Glomerular visceral epithelial cell (primary cell): ENCODE measurements at regions not wholly inside any gene's neighbourhood (a gene's known extent, or its start where the extent isn't known, plus 50 kb on each side); places are given as distances from the start of the nearest gene placed in this dataset.

Experiments used
- DNase-seq: peaks from one replicate; pipeline ENCODE4 v3.0.0-alpha.2; 2016; ENCODE audit errors: extremely low spot score

GRCh38 chr20:48181261-48181935, 396.1 kb upstream of the SULF2 start:
- no peak for DNase-seq

- no peak for DNase-seq
Measured at GRCh38 chr20:48180618-48181017, 395.3 kb upstream of the SULF2 start.

- no peak for DNase-seq
Measured at GRCh38 chr20:48180024-48180423, 394.7 kb upstream of the SULF2 start.

- DNase-seq = no peak
Measured at GRCh38 chr20:48178633-48179032, 393.4 kb upstream of the SULF2 start.

GRCh38 chr20:48177058-48177457, 391.8 kb upstream of the SULF2 start:
- no peak for DNase-seq

- DNase-seq = no peak
Measured at GRCh38 chr20:48176139-48176538, 390.9 kb upstream of the SULF2 start.

- DNase-seq = no peak
Measured at GRCh38 chr20:48175261-48175660, 390.0 kb upstream of the SULF2 start.

- DNase-seq = no peak
Measured at GRCh38 chr20:48172357-48172702, 387.0 kb upstream of the SULF2 start.

GRCh38 chr20:48171626-48172356, 386.5 kb upstream of the SULF2 start:
- DNase-seq = no peak

- no peak for DNase-seq
Measured at GRCh38 chr20:48171071-48171470, 385.8 kb upstream of the SULF2 start.

- no peak for DNase-seq
Measured at GRCh38 chr20:48170625-48171024, 385.3 kb upstream of the SULF2 start.

GRCh38 chr20:48169650-48170225, 384.5 kb upstream of the SULF2 start:
- DNase-seq = no peak

- no peak for DNase-seq
Measured at GRCh38 chr20:48166082-48166835, 381.0 kb upstream of the SULF2 start.

GRCh38 chr20:48165401-48165685, 380.1 kb upstream of the SULF2 start:
- DNase-seq = no peak

GRCh38 chr20:48164566-48165400, 379.5 kb upstream of the SULF2 start:
- DNase-seq = no peak

GRCh38 chr20:48164034-48164433, 378.8 kb upstream of the SULF2 start:
- no peak for DNase-seq

- DNase-seq = no peak
Measured at GRCh38 chr20:48163505-48163904, 378.2 kb upstream of the SULF2 start.

GRCh38 chr20:48162621-48163020, 377.3 kb upstream of the SULF2 start:
- DNase-seq = no peak

- DNase-seq = no peak
Measured at GRCh38 chr20:48159145-48160008, 374.1 kb upstream of the SULF2 start.

- no peak for DNase-seq
Measured at GRCh38 chr20:48158014-48158413, 372.7 kb upstream of the SULF2 start.
